ENCODE measurements at regions not wholly inside any gene's neighbourhood (a gene's known extent, or its start where the extent isn't known, plus 50 kb on each side); places are given as distances from the start of the nearest gene placed in this dataset.

- ChIA-PET POLR2A (no interaction called here), CTCF (ENCODE audit: unreplicated experiment) (no interaction called here)
- intact Hi-C loops (cut with micrococcal nuclease; ENCODE audit: unreplicated experiment): no loop called here
These were observed 315.8 kb upstream of the LRRC4C start for GRCh38 chr11:41775296-41775695.

GRCh38 chr11:41779401-41779960, 320.0 kb upstream of the LRRC4C start:
- no peaks in the 10 kb centered on the region for H4K20me1 ChIP-seq (ENCODE audit: insufficient read depth, low read length)
- no peak for DNase-seq (ENCODE audit: low spot score)
- intact Hi-C loops (cut with micrococcal nuclease; ENCODE audit: unreplicated experiment): no loop called here
- CTCF ChIA-PET (ENCODE audit: unreplicated experiment): no interaction called here
- no peaks in the 10 kb centered on the region for H3K4me1 ChIP-seq (ENCODE audit: insufficient read depth, low read length, poor library complexity, severe bottlenecking)
- no peaks in the 10 kb centered on the region for H3K36me3 ChIP-seq (ENCODE audit: insufficient read depth, low read length)
- no peaks in the 10 kb centered on the region for H3K79me2 ChIP-seq (ENCODE audit: insufficient read depth, low read depth, low read length)
- no peak overlapping the region for H3K4me2 ChIP-seq (ENCODE audit: low read length)
- POLR2A ChIA-PET: no interaction called here
- peaks cover 4% of the 10 kb centered on the region; the same call in 1 of the 2 replicates for H3K9me3 ChIP-seq (ENCODE audit: low read length)
- H2AFZ ChIP-seq (ENCODE audit: low read length): no peak overlapping the region
- H3K27ac ChIP-seq (ENCODE audit: low read depth, low read length, poor library complexity, severe bottlenecking): no peak overlapping the region
- H3K9me2 ChIP-seq (ENCODE audit: insufficient read depth, low read length): no peaks in the 10 kb centered on the region
- no peak overlapping the region for H3K4me3 ChIP-seq (ENCODE audit: low read depth, low read length, poor library complexity, severe bottlenecking)
- TF ChIP-seq EZH2phosphoT487 (IDR thresholded peaks at IDR 0.05; ENCODE audit: borderline replicate concordance, low read depth, low read length) (no peak), CTCF (conservative IDR thresholded peaks at IDR 0.05; ENCODE audit: low read length) (no peak)
- no TSS peak for BruUV-seq (replicated peaks)

More at GRCh38 chr11:41775296-41775695, 315.8 kb upstream of the LRRC4C start:
- H3K27ac ChIP-seq (ENCODE audit: low read depth, low read length, poor library complexity, severe bottlenecking): no peak overlapping the region
- no peaks in the 10 kb centered on the region for H3K4me1 ChIP-seq (ENCODE audit: insufficient read depth, low read length, poor library complexity, severe bottlenecking)
- BruUV-seq (replicated peaks): no TSS peak
- H3K4me2 ChIP-seq (ENCODE audit: low read length): no peak overlapping the region
- no peaks in the 10 kb centered on the region for H3K79me2 ChIP-seq (ENCODE audit: insufficient read depth, low read depth, low read length)
- H3K9me2 ChIP-seq (ENCODE audit: insufficient read depth, low read length): no peaks in the 10 kb centered on the region
- peaks cover 4% of the 10 kb centered on the region; the same call in 1 of the 2 replicates for H3K9me3 ChIP-seq (ENCODE audit: low read length)
- no peaks in the 10 kb centered on the region for H3K36me3 ChIP-seq (ENCODE audit: insufficient read depth, low read length)
- H4K20me1 ChIP-seq (ENCODE audit: insufficient read depth, low read length): no peaks in the 10 kb centered on the region
- H3K4me3 ChIP-seq (ENCODE audit: low read depth, low read length, poor library complexity, severe bottlenecking): no peak overlapping the region
- no peak for DNase-seq (ENCODE audit: low spot score)
- H2AFZ ChIP-seq (ENCODE audit: low read length): no peak overlapping the region
- TF ChIP-seq CTCF (conservative IDR thresholded peaks at IDR 0.05; ENCODE audit: low read length) (no peak), EZH2phosphoT487 (IDR thresholded peaks at IDR 0.05; ENCODE audit: borderline replicate concordance, low read depth, low read length) (no peak)

- no peaks in the 10 kb centered on the region for H3K9me2 ChIP-seq (ENCODE audit: insufficient read depth, low read length)
- H4K20me1 ChIP-seq (ENCODE audit: insufficient read depth, low read length): no peaks in the 10 kb centered on the region
- ChIA-PET POLR2A (interaction anchor here (0.5 kb wide), 1 partner anchor 32 kb away, joined by 3 read pairs; no protein-coding TSS in a partner anchor), CTCF (ENCODE audit: unreplicated experiment) (no interaction called here)
- DNase-seq (ENCODE audit: low spot score): no peak
- no TSS peak for BruUV-seq (replicated peaks)
- no peak for TF ChIP-seq EZH2phosphoT487 (IDR thresholded peaks at IDR 0.05; ENCODE audit: borderline replicate concordance, low read depth, low read length)
- TF ChIP-seq CTCF (conservative IDR thresholded peaks at IDR 0.05; ENCODE audit: low read length): no peak
- no peak overlapping the region for H3K27ac ChIP-seq (ENCODE audit: low read depth, low read length, poor library complexity, severe bottlenecking)
- H2AFZ ChIP-seq (ENCODE audit: low read length): no peak overlapping the region
- no peaks in the 10 kb centered on the region for H3K79me2 ChIP-seq (ENCODE audit: insufficient read depth, low read depth, low read length)
- H3K36me3 ChIP-seq (ENCODE audit: insufficient read depth, low read length): no peaks in the 10 kb centered on the region
- no peak overlapping the region for H3K4me2 ChIP-seq (ENCODE audit: low read length)
- no peaks in the 10 kb centered on the region for H3K4me1 ChIP-seq (ENCODE audit: insufficient read depth, low read length, poor library complexity, severe bottlenecking)
- no peaks in the 10 kb centered on the region for H3K9me3 ChIP-seq (ENCODE audit: low read length)
- intact Hi-C loops (cut with micrococcal nuclease; ENCODE audit: unreplicated experiment): no loop called here
- no peak overlapping the region for H3K4me3 ChIP-seq (ENCODE audit: low read depth, low read length, poor library complexity, severe bottlenecking)
These were observed 322.0 kb upstream of the LRRC4C start for GRCh38 chr11:41781441-41781840.

Measured in OCI-LY7 (cell line).